T-helper 2 cell treated with Interferon-gamma antibody and Interleukin-4, amounts not matched to agents 5 μg/mL and 100 μg/mL, for 36 hours (primary cell): ENCODE measurements at regions not wholly inside any gene's neighbourhood (a gene's known extent, or its start where the extent isn't known, plus 50 kb on each side); places are given as distances from the start of the nearest gene placed in this dataset.
"Not testable (repeated sequence)": the region's sequence is repeated elsewhere in the genome, so short reads cannot be mapped to it uniquely, and the experiment has no call there.

ENCODE experiments used
- DNase-seq: peaks from one replicate; pipeline ENCODE4 v3.0.0; 2021; ENCODE audit warnings: low spot score
- H3K27ac Mint-ChIP-seq: one replicate; pipeline ENCODE4 v1.8.0; 2021; ENCODE audit warnings: mild to moderate bottlenecking, mixed read lengths
- H3K27me3 Mint-ChIP-seq: one replicate; pipeline ENCODE4 v1.8.0; 2021; ENCODE audit warnings: low read depth, mixed read lengths
- H3K36me3 Mint-ChIP-seq: one replicate; pipeline ENCODE4 v1.8.0; 2021; ENCODE audit warnings: low read depth, mixed read lengths
- H3K4me1 Mint-ChIP-seq: one replicate; pipeline ENCODE4 v1.8.0; 2021; ENCODE audit warnings: low read depth, mixed read lengths
- H3K4me3 Mint-ChIP-seq: one replicate; pipeline ENCODE4 v1.8.0; 2022; ENCODE audit warnings: mild to moderate bottlenecking, moderate library complexity, mixed read lengths
- H3K9me3 Mint-ChIP-seq: one replicate; pipeline ENCODE4 v1.8.0; 2021; ENCODE audit warnings: mixed read lengths

DNA sequence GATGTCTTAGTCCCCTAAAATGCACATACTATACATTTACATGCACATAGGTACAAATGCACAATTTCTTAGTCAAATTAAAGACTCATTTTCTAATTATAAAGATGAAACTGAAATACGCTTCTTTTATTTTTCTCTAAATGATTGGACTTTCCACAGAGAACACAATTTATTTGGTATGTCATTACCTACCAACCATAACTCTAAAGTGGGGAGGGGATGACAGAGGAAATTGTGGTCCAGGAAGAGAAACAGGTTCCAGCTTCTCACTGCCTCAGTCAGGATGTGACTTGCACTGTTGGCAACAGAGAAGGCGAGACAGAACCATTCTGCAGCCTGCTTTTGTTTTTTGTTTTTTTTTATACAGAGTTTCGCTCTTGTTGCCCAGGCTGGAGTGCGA lies 1189.2 kb downstream of the PLA2G4A start:
- no peaks in the 10 kb centered on the region for H3K27me3 Mint-ChIP-seq
- H3K4me1 Mint-ChIP-seq, result no peaks in the 10 kb centered on the region
- H3K4me3 Mint-ChIP-seq, result no peak overlapping the region
- DNase-seq, result no peak
- H3K27ac Mint-ChIP-seq, result no peak overlapping the region
- H3K36me3 Mint-ChIP-seq, result no peaks in the 10 kb centered on the region
- H3K9me3 Mint-ChIP-seq, result peaks cover 12% of the 10 kb centered on the region

DNA sequence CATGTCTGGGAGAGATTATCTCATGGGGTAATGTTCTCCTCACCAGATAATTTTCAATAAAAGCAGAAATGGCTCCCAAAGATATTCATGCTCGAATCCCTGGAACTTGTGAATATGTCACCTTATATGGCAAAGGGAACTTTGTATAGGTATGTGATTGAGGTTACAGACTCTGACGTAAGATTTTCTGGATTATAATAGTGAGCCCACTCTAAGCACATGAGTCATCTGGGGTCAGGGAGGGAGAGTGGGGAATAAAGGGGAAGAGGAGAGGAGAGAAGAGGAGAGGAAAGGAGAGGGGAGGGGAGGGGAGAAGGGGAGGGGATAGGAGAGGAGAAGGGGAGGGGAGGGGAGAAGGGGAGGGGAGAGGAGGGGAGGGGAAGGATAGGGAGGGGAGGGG lies 1193.9 kb downstream of the PLA2G4A start:
- Mint-ChIP-seq H3K27me3 (no peaks in the 10 kb centered on the region), H3K4me1 (no peaks in the 10 kb centered on the region), H3K27ac (no peak overlapping the region), H3K4me3 (no peak overlapping the region), H3K36me3 (no peaks in the 10 kb centered on the region), H3K9me3 (peaks cover 8% of the 10 kb centered on the region)
- DNase-seq, result no peak

DNA sequence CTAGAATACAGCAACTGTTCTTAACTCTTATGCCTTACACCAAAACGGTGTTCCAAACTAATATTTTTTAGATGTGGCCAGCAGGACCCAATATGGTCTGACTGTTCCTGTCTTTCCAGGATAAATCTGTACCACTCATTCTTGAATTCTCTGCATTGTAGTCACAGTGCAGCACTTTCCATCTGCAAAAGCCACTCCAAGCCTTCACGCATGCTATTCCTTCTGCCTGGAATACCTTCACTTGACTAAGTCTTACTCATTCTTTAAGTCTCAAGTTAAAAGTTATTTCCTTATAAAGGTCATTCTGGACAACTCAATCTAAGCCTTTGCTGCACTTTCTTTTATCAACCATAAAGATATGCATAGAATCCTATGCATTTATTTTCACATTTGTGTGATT lies 1194.5 kb downstream of the PLA2G4A start:
- Mint-ChIP-seq H3K36me3 (no peaks in the 10 kb centered on the region), H3K4me1 (no peaks in the 10 kb centered on the region), H3K9me3 (peaks cover 8% of the 10 kb centered on the region), H3K27me3 (no peaks in the 10 kb centered on the region), H3K4me3 (no peak overlapping the region), H3K27ac (no peak overlapping the region)
- no peak for DNase-seq

DNA sequence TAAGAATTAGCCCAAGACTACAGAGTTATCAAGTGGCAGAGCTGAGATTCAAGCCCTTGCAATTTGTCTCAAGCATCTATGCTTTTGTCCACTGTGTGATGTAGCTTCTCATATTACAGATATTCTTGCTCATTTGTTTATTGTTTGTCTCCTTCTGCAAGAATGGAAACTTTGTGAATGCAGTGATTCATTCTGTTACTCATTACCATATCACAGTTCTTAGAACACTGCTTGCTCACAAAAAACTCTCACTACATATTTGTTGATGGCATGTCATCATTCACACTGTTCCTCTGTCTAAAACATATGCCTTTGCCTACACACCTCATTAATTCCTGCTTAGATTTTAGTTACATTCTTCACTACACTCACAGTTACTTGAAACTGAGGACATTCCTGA lies 1198.9 kb downstream of the PLA2G4A start:
- DNase-seq, result no peak
- peaks cover 8% of the 10 kb centered on the region for H3K9me3 Mint-ChIP-seq
- no peaks in the 10 kb centered on the region for H3K27me3 Mint-ChIP-seq
- H3K4me1 Mint-ChIP-seq, result no peaks in the 10 kb centered on the region
- no peak overlapping the region for H3K4me3 Mint-ChIP-seq
- no peak overlapping the region for H3K27ac Mint-ChIP-seq
- no peaks in the 10 kb centered on the region for H3K36me3 Mint-ChIP-seq

DNA sequence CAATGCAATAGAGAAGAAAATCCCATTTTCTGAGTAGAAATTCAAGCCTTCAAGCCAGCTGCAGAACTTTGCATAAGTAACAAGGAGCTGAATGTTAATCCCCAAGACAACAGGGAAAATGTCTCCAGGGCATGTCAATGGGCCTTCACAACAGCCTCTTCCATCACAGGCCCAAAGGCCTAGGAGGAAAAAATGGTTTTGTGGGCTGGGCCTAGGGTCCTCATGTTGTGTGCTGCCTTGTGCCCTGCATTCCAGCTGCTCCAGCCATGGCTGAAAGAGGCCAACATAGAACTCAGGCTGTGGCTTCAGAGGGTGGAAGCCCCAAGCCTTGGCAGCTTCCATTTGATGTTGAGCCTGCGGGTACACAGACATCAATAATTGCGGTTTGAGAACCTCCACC lies 1208.8 kb downstream of the PLA2G4A start:
- not testable (repeated sequence) for H3K27ac Mint-ChIP-seq, H3K27me3 Mint-ChIP-seq, H3K4me1 Mint-ChIP-seq, DNase-seq, H3K36me3 Mint-ChIP-seq, H3K4me3 Mint-ChIP-seq
- H3K9me3 Mint-ChIP-seq, result peaks cover 12% of the 10 kb centered on the region

DNA sequence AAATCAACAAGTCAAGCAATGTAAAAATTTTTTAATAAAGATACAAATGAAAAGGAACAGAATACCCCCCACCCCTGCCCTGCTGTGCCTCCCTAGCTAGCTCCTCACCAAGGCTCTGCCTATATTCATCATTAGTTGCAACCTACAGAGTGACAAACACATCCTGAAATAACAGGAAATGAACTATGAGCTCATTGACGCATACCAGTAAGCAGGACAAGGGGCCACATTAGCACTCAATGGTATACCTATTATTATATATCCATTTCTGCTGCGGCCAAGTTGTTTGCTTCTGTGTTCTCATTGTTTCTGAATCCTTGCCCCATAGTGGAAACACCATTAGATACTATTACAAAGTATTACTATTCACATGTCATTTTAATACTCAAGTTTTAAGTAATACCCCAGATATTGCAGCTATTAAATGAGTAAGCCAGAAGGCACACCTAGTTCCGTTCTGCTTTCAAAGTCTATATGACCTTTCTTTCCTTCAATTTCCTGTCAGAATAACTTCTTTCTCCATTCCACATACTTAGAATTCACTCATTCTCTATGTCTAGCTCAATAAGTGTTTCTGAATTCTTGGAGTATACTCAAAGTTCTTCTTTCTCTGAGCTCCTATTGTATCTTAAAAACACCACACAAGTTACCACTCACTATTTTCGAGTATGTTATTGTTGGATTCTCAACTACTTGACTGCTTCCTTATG lies 1214.9 kb downstream of the PLA2G4A start:
- Mint-ChIP-seq H3K4me3 (no peak overlapping the region), H3K36me3 (no peaks in the 10 kb centered on the region), H3K27ac (no peak overlapping the region), H3K4me1 (no peaks in the 10 kb centered on the region), H3K27me3 (no peaks in the 10 kb centered on the region), H3K9me3 (peaks cover 4% of the 10 kb centered on the region)
- no peak for DNase-seq

DNA sequence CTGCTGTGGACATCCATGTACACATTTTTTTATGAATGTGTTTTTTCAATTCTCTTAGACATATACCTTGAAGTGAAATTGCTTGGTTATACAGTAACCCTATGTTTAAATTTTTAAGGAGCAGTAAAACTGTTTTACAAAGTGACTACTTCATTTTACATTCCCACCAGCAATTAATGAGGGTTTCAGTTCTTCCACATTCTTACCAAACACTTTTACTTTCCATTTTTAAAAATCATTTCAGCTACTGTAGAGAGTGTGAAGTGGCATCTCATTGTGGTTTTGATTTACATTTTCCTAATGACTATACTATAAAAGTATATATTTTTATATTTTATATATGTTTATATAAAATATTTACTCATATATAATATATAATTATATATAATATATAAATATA lies 1221.5 kb downstream of the PLA2G4A start:
- no peaks in the 10 kb centered on the region for H3K36me3 Mint-ChIP-seq
- DNase-seq, result no peak
- H3K4me1 Mint-ChIP-seq, result no peaks in the 10 kb centered on the region
- H3K4me3 Mint-ChIP-seq, result no peak overlapping the region
- H3K27me3 Mint-ChIP-seq, result no peaks in the 10 kb centered on the region
- no peak overlapping the region for H3K27ac Mint-ChIP-seq
- H3K9me3 Mint-ChIP-seq, result peaks cover 20% of the 10 kb centered on the region

DNA sequence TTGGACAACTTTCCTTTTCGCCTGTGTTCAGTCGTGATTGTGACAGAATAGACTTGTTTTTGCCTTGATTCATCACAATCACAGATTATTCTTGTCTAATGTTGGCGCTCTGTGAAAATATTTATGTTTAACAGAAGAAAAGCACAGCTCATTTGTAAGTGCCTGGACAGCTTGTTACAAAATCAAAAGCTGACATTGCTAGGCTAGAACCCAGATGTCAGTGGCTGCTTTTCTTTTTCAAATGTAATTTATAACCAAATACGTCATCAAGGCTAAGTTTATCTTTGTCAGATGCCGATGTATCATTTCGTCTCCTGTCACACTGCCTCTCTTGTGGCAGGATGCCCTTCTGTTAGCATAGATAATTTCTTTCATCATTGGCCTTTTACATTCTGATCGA lies 1227.3 kb downstream of the PLA2G4A start:
- H3K4me1 Mint-ChIP-seq, result no peaks in the 10 kb centered on the region
- peaks cover 34% of the 10 kb centered on the region for H3K9me3 Mint-ChIP-seq
- no peak for DNase-seq
- H3K27ac Mint-ChIP-seq, result no peak overlapping the region
- no peak overlapping the region for H3K4me3 Mint-ChIP-seq
- H3K36me3 Mint-ChIP-seq, result no peaks in the 10 kb centered on the region
- H3K27me3 Mint-ChIP-seq, result no peaks in the 10 kb centered on the region

DNA sequence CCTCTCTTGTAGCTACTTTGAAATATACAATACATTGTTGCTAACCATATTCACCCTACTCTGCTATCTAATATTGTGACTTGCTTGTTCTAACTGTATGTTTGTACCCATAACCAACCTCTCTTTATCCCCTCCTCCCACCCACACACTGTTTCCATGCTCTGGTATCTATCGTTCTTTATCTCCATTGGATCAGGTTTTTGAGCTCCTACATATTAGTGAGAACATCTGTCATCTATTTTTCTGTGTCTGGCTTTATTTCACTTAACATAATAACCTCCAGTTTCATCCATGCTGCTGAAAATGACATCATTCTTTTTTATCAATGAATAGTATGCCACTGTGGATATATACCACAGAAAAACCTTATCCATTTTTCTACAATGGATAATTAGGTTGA lies 1230.1 kb downstream of the PLA2G4A start:
- peaks cover 40% of the 10 kb centered on the region for H3K9me3 Mint-ChIP-seq
- H3K4me3 Mint-ChIP-seq, result no peak overlapping the region
- H3K4me1 Mint-ChIP-seq, result no peaks in the 10 kb centered on the region
- DNase-seq, result no peak
- H3K27me3 Mint-ChIP-seq, result no peaks in the 10 kb centered on the region
- no peaks in the 10 kb centered on the region for H3K36me3 Mint-ChIP-seq
- no peak overlapping the region for H3K27ac Mint-ChIP-seq

DNA sequence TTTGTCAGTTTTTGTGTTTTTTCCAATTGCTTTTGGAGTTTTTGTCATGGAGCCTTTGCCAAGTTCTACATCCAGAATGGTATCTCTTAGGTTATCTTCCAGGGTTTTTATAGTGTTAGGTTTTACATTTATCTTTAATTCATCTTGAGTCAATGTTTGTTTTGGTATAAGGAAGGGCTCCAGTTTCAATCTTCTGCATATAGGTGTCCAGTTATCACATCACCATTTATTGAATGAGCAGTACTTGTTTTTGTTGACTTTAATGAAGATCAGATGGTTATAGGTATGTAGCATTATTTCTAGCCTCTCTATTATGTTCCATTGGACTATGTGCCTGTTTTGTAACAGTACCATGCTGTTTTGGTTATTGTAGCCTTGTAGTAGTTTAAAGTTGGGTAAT lies 1233.1 kb downstream of the PLA2G4A start:
- no peak overlapping the region for H3K4me3 Mint-ChIP-seq
- DNase-seq, result no peak
- no peak overlapping the region for H3K27ac Mint-ChIP-seq
- H3K27me3 Mint-ChIP-seq, result no peaks in the 10 kb centered on the region
- no peaks in the 10 kb centered on the region for H3K4me1 Mint-ChIP-seq
- H3K36me3 Mint-ChIP-seq, result no peaks in the 10 kb centered on the region
- peaks cover 46% of the 10 kb centered on the region for H3K9me3 Mint-ChIP-seq

DNA sequence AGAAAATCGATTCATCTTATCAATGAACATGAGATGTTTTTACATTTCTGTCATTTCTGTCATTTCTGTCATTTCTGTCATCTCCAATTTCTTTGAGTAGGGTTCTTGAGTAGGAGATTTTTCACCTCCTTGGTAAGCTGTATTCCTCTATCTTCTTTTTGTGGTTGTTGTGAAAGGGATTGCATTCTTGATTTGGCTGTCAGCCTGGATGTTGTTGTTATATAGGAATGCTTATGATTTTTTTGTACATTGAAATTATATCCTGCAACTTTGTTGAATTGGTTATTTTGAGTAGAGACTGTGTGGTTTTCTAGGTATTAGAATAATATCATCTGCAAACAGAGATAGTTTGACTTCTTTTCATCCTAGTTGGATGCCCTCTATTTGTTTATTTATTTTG lies 1233.7 kb downstream of the PLA2G4A start:
- Mint-ChIP-seq H3K27me3 (no peaks in the 10 kb centered on the region), H3K36me3 (no peaks in the 10 kb centered on the region), H3K4me1 (no peaks in the 10 kb centered on the region), H3K4me3 (no peak overlapping the region), H3K27ac (no peak overlapping the region), H3K9me3 (peaks cover 46% of the 10 kb centered on the region)
- no peak for DNase-seq

DNA sequence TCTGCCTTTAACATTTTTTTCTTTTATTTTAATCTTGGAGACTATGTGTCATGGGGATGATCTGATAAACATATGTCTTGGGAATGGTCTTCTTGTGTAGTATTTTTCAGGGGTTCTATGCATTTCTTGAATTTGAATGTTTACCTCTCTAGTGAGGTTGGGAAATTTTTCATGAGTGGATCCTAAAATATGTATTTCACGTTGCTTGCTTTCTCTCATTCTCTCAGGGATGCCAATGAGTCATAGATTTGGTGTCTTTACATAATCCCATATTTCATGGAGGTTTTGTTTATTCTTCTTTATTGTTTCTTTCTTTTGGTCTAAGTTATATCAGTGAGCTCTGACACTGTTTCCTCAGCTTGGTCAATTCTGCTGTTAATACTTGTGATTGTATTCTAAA lies 1237.2 kb downstream of the PLA2G4A start:
- no peak overlapping the region for H3K27ac Mint-ChIP-seq
- H3K27me3 Mint-ChIP-seq, result no peaks in the 10 kb centered on the region
- H3K36me3 Mint-ChIP-seq, result no peaks in the 10 kb centered on the region
- DNase-seq, result no peak
- H3K4me3 Mint-ChIP-seq, result no peak overlapping the region
- peaks cover 50% of the 10 kb centered on the region for H3K9me3 Mint-ChIP-seq
- H3K4me1 Mint-ChIP-seq, result no peaks in the 10 kb centered on the region

DNA sequence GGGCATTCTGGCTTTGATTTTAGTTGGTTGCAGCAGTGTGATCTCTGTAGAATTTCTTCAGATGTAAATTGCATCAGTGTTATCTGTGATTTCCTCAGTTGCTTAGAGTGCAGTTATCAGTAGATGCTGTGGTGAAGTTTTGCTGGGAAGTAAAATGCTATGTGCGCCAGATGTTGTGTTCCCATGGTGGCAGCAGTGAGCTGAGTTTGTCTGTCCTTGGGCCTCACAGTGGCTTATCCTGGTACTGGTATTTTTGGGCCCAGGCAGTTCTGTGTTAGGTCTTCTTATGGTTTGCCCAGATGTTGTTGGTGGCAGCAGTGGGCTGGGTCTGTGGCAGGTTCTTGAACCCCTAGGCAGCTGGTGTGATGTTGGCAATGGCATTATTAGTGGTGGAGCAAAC lies 1242.1 kb downstream of the PLA2G4A start:
- DNase-seq, result no peak
- no peaks in the 10 kb centered on the region for H3K36me3 Mint-ChIP-seq
- no peaks in the 10 kb centered on the region for H3K4me1 Mint-ChIP-seq
- no peaks in the 10 kb centered on the region for H3K27me3 Mint-ChIP-seq
- peaks cover 51% of the 10 kb centered on the region for H3K9me3 Mint-ChIP-seq
- no peak overlapping the region for H3K27ac Mint-ChIP-seq
- no peak overlapping the region for H3K4me3 Mint-ChIP-seq

DNA sequence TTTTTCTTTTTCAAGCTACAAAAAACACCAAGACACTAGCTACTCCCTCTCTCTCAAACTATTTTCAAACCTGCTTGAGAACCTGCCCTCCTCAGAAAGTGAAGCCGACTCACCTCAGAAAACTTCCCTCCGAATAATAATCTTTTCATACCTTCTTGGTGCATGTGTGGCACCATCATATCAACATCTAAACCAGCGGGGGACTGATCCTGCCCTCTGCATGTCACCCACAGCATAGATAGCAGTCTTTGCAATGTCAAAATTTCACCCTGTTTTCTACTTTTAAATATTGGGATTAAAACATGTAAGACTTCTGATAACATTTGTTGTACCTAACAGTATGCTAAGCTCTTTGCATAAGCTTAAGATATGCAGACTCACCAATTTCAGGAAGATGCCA lies 1260.3 kb downstream of the PLA2G4A start:
- H3K4me1 Mint-ChIP-seq, result no peaks in the 10 kb centered on the region
- no peaks in the 10 kb centered on the region for H3K36me3 Mint-ChIP-seq
- H3K9me3 Mint-ChIP-seq, result peaks cover 21% of the 10 kb centered on the region
- no peaks in the 10 kb centered on the region for H3K27me3 Mint-ChIP-seq
- no peak for DNase-seq
- H3K27ac Mint-ChIP-seq, result no peak overlapping the region
- no peak overlapping the region for H3K4me3 Mint-ChIP-seq

DNA sequence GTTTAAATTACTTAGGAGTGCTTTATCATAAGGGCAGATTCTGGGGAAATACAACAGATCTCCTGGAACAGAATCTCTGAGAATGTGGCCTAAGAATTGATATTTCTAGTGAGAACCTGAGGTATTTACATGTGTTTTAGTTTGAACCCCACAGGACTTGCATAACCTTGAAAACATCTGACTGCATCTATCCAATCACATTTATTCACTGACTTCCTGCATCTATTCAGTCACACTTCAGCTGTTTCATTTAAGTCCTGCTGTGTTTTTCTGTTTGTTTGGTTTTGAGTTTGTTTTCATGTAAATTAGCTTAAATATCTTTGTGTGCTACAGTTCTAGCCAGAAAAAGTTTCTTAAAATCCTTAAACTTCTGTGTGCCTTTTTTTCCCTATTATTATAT lies 1260.7 kb downstream of the PLA2G4A start:
- H3K9me3 Mint-ChIP-seq, result peaks cover 21% of the 10 kb centered on the region
- H3K27ac Mint-ChIP-seq, result no peak overlapping the region
- no peak overlapping the region for H3K4me3 Mint-ChIP-seq
- no peaks in the 10 kb centered on the region for H3K4me1 Mint-ChIP-seq
- DNase-seq, result no peak
- H3K27me3 Mint-ChIP-seq, result no peaks in the 10 kb centered on the region
- H3K36me3 Mint-ChIP-seq, result no peaks in the 10 kb centered on the region
